ENCODE measurements at regions not wholly inside any gene's neighbourhood (a gene's known extent, or its start where the extent isn't known, plus 50 kb on each side); places are given as distances from the start of the nearest gene placed in this dataset.
"Not testable (repeated sequence)": the region's sequence is repeated elsewhere in the genome, so short reads cannot be mapped to it uniquely, and the experiment has no call there.

DNA sequence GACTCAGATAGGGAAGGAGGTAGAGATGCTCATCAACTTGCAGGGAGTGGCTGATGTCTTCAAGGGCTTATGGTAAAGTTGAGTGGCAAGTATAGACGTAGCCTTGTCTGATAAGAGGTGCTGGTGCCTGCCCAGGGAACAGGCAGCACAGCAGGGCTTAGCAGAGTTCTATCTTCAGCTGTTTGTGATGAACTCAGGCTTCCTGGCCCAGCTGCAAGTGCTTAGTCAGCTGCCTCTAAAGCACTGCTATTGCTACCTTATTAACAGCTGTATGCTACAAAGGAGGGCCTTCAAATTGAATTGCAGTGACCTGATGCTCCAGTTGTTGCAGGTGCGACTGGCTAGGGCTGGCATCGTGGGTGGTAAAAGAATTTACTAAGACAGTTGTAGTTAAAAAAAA lies 82.1 kb downstream of the TSN start:
- no peaks in the 10 kb centered on the region for H3K36me3 ChIP-seq
- H3K4me1 ChIP-seq (ENCODE audit: insufficient read depth), result peaks cover 12% of the 10 kb centered on the region
- H3K9me3 ChIP-seq, result no peaks in the 10 kb centered on the region
- intact Hi-C loops (cut with DNase I), result no loop called here
- no peak overlapping the region for H3K4me3 ChIP-seq
- 58 to 69% (median 64%) methylated on average over 3 of the region's 3 CpGs for WGBS, 3 donors
- TF ChIP-seq EP300 (IDR thresholded peaks at IDR 0.05) (no peak), POLR2A (IDR thresholded peaks at IDR 0.05) (no peak)
- TF ChIP-seq, protein P1, sequence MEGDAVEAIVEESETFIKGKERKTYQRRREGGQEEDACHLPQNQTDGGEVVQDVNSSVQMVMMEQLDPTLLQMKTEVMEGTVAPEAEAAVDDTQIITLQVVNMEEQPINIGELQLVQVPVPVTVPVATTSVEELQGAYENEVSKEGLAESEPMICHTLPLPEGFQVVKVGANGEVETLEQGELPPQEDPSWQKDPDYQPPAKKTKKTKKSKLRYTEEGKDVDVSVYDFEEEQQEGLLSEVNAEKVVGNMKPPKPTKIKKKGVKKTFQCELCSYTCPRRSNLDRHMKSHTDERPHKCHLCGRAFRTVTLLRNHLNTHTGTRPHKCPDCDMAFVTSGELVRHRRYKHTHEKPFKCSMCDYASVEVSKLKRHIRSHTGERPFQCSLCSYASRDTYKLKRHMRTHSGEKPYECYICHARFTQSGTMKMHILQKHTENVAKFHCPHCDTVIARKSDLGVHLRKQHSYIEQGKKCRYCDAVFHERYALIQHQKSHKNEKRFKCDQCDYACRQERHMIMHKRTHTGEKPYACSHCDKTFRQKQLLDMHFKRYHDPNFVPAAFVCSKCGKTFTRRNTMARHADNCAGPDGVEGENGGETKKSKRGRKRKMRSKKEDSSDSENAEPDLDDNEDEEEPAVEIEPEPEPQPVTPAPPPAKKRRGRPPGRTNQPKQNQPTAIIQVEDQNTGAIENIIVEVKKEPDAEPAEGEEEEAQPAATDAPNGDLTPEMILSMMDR (IDR thresholded peaks at IDR 0.05), result no peak
- H3K27ac ChIP-seq, result peak overlapping the region in 1 of 2 donors; percentile 57
- no peaks in the 10 kb centered on the region for H3K27me3 ChIP-seq
- DNase-seq, result no peak

DNA sequence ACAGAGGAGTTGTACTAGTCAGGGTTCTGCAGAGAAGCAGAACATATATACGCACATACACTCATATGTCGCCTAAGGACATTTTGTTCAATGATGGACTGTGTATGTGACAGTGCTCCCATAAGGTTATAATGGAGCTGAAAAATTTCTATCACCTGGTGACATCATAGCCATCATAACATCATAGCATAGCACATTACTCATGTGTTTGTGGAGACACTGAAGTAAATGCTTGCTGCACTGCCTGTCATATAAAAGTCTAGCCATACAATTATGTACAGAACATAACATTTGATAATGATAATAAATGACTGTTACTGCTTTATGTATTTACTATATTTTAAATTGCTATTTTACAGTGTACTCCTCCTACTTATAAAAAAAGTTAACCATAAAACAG lies 83.1 kb downstream of the TSN start:
- Histone ChIP-seq H3K27ac (no peak overlapping the region), H3K36me3 (no peaks in the 10 kb centered on the region), H3K4me3 (no peak overlapping the region), H3K9me3 (no peaks in the 10 kb centered on the region), H3K4me1 (ENCODE audit: insufficient read depth) (peaks cover 12% of the 10 kb centered on the region), H3K27me3 (no peaks in the 10 kb centered on the region)
- DNase-seq, result no peak
- TF ChIP-seq, protein P1 (IDR thresholded peaks at IDR 0.05), result no peak
- TF ChIP-seq EP300 (IDR thresholded peaks at IDR 0.05), result no peak
- TF ChIP-seq POLR2A (IDR thresholded peaks at IDR 0.05), result no peak
- WGBS, 3 donors, result 96 to 100% (median 98%) methylated on average over 2 of the region's 2 CpGs
- intact Hi-C loops (cut with DNase I), result no loop called here

DNA sequence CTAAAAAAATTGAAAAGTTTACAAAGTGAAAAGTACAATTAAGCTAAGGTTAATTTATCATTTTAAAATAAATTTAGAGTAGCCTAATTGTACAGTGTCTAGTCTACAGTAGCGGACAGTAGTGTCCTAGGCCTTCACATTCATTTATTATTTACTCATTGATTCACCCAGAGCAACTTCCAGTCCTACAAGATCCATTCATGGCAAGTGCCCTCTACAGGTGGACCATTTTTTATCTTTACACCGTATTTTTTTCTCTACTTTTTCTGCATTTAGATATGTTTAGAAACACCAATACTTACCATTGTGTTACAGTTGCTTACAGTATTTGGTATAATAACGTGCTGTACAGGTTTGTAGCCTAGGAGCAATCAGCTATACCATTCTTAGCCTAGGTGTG lies 84.1 kb downstream of the TSN start:
- DNase-seq, result no peak
- Histone ChIP-seq H3K4me1 (ENCODE audit: insufficient read depth) (peaks cover 12% of the 10 kb centered on the region), H3K36me3 (no peaks in the 10 kb centered on the region), H3K27me3 (no peaks in the 10 kb centered on the region), H3K4me3 (no peak overlapping the region), H3K27ac (no peak overlapping the region), H3K9me3 (no peaks in the 10 kb centered on the region)
- 94 to 96% (median 94%) methylated on average over 3 of the region's 3 CpGs for WGBS, 3 donors
- TF ChIP-seq POLR2A (IDR thresholded peaks at IDR 0.05) (no peak), EP300 (IDR thresholded peaks at IDR 0.05) (no peak)
- TF ChIP-seq, protein P1 (IDR thresholded peaks at IDR 0.05), result no peak
- intact Hi-C loops (cut with DNase I), result no loop called here

DNA sequence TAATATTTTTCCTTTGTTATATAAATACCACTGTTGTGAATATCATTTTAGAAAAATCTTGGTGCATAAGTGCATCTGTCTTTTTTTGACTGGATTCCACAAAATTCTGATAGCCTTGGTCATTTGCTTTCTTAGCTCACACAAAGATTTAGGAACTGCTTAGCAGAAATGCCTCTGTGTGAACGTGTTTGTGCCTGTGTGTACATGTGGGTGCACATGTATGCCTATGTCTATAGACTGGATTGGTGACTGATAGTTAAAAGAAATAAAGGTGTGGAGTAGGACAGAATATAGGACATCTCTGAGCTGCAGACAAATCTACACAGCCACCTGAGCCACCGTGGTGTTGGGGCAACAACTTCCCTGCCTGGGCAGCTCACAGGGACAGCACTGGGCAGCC lies 93.8 kb downstream of the TSN start:
- Histone ChIP-seq H3K27me3 (no peaks in the 10 kb centered on the region), H3K4me1 (ENCODE audit: insufficient read depth) (no peaks in the 10 kb centered on the region), H3K9me3 (no peaks in the 10 kb centered on the region), H3K27ac (no peak overlapping the region), H3K36me3 (no peaks in the 10 kb centered on the region), H3K4me3 (no peak overlapping the region)
- no peak for DNase-seq
- 60 to 64% (median 61%) methylated on average over 2 of the region's 2 CpGs for WGBS, 3 donors
- no peak for TF ChIP-seq POLR2A (IDR thresholded peaks at IDR 0.05)
- TF ChIP-seq EP300 (IDR thresholded peaks at IDR 0.05), result no peak
- intact Hi-C loops (cut with DNase I), result no loop called here

DNA sequence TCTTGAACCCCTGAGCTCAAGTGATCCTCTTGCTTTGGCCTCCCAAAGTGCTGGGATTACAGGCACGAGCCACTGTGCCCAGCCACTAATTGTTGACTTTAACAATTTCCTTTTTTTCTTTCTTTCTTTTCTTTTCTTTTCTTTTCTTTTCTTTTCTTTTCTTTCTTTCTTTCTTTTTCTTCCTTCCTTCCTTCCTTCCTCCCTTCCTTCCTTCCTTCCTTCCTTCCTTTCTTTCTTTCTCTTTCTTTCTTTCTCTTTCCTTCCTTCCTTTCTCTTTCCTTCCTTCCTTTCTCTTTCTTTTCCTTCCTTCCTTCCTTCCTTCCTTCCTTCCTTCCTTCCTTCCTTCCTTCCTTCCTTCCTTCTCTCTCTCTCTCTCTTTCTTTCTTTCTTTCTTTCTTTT lies 97.7 kb downstream of the TSN start:
- WGBS, 3 donors, result 82 to 92% (median 90%) methylated on average over 1 of the region's 1 CpG
- H3K9me3 ChIP-seq; H3K4me3 ChIP-seq; H3K27ac ChIP-seq; H3K4me1 ChIP-seq (ENCODE audit: insufficient read depth); H3K36me3 ChIP-seq; DNase-seq; intact Hi-C loops (cut with DNase I); H3K27me3 ChIP-seq: not testable (repeated sequence)

DNA sequence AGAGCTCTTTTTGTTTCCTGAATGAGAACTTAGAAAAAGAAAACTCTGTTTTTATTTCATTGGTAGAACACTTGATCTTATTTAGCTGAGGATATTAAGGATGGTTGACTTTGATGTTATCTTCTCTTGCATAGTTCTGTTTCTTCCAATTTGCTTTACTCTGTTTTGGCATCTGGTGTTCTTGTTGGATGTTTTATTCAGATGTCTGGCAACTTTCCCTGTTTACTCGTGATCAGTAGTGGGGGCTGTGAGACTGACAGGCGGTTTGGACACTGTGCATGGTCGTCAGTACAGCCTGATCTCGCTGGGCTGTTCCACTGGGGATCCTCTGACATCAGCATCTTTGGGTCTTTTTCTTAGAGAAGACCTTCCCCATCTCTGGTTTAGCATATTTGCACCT lies 100.1 kb downstream of the TSN start:
- H3K9me3 ChIP-seq, result no peaks in the 10 kb centered on the region
- no peaks in the 10 kb centered on the region for H3K4me1 ChIP-seq (ENCODE audit: insufficient read depth)
- no peaks in the 10 kb centered on the region for H3K27me3 ChIP-seq
- H3K4me3 ChIP-seq, result no peak overlapping the region
- H3K27ac ChIP-seq, result no peak overlapping the region
- TF ChIP-seq, protein P1 (IDR thresholded peaks at IDR 0.05), result no peak
- TF ChIP-seq POLR2A (IDR thresholded peaks at IDR 0.05), result no peak
- 16 to 33% (median 18%) methylated on average over 4 of the region's 4 CpGs for WGBS, 3 donors
- H3K36me3 ChIP-seq, result no peaks in the 10 kb centered on the region
- intact Hi-C loops (cut with DNase I), result no loop called here
- DNase-seq, result no peak

All from ovary (tissue), 7 donors.